ENCODE measurements at regions not wholly inside any gene's neighbourhood (a gene's known extent, or its start where the extent isn't known, plus 50 kb on each side); places are given as distances from the start of the nearest gene placed in this dataset.
A peak's percentile ranks its signal among the peaks of the same experiment; 100 is the strongest.
"Not testable (repeated sequence)": the region's sequence is repeated elsewhere in the genome, so short reads cannot be mapped to it uniquely, and the experiment has no call there.

DNA sequence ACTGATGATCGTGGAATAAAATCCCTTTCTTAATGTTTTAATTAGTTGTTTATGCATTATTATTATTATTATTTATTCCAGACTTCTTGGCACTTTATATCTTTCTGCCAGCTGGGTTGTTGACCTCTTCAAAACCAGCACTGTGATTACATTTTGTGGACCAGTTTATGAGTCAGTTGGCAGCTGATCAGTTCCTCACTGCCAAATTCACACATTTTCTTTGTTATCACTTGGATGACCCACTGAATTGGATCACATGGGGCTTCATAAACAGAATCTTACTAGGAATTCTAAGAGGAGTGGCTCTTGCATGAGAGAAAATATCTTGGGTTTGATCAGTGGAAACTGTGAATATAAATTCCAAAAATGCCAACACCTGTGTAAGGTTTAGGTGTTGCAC lies 321.8 kb upstream of the SPRED2 start:
- TF ChIP-seq, protein P1, sequence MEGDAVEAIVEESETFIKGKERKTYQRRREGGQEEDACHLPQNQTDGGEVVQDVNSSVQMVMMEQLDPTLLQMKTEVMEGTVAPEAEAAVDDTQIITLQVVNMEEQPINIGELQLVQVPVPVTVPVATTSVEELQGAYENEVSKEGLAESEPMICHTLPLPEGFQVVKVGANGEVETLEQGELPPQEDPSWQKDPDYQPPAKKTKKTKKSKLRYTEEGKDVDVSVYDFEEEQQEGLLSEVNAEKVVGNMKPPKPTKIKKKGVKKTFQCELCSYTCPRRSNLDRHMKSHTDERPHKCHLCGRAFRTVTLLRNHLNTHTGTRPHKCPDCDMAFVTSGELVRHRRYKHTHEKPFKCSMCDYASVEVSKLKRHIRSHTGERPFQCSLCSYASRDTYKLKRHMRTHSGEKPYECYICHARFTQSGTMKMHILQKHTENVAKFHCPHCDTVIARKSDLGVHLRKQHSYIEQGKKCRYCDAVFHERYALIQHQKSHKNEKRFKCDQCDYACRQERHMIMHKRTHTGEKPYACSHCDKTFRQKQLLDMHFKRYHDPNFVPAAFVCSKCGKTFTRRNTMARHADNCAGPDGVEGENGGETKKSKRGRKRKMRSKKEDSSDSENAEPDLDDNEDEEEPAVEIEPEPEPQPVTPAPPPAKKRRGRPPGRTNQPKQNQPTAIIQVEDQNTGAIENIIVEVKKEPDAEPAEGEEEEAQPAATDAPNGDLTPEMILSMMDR (IDR thresholded peaks at IDR 0.05; ENCODE audit: low read length, missing control alignments), result no peak
- no peak for DNase-seq (ENCODE audit: low read depth)
- no peak overlapping the region for H3K4me3 ChIP-seq (replicated peaks; ENCODE audit: low read depth, low read length)

DNA sequence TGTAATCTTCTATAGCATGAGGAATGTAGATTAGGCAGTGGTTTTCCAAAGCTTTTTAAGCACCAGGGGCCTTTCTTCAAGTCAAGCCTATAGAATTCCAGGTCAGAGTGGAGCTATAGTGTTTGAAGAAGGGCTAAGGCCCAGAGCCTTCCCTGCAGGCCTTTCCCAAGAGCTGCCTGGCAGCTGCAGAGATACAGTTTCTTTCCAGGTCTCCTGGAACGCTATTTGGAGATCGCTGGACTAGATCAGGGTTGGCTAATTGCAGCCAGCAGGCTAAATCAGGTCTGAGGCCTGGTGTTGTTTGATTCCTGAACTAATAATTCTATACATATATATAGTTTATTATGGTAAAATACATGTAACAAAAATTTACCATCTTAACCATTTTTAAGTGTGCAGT lies 319.0 kb upstream of the SPRED2 start:
- TF ChIP-seq, protein P1 (IDR thresholded peaks at IDR 0.05; ENCODE audit: low read length, missing control alignments), result no peak
- no peak overlapping the region for H3K4me3 ChIP-seq (replicated peaks; ENCODE audit: low read depth, low read length)
- no peak for DNase-seq (ENCODE audit: low read depth)

- no peak overlapping the region for H3K4me3 ChIP-seq (replicated peaks; ENCODE audit: low read depth, low read length)
- DNase-seq (ENCODE audit: low read depth), result peak; percentile 1
- TF ChIP-seq, protein P1 (IDR thresholded peaks at IDR 0.05; ENCODE audit: low read length, missing control alignments), result no peak
These were observed 317.1 kb upstream of the SPRED2 start for GRCh38 chr2:65749545-65749944.

DNA sequence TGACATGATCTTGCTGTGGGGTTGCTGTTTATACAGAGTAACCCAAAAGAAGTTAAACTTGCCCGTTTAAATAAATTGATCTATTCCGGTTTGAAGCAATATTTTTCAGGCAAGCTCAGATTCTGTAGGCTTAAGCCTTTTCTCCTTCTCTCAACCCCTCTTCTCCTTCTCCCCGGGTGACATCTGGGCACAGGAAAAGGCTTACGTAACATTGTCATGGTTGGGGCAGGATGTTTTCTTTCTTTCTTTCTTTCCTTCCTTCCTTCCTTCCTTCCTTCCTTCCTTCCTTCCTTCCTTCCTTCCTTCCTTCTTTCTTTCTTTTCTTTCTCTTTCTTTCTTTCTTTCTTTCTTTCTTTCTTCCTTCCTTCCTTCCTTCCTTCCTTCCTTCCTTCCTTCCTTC lies 315.5 kb upstream of the SPRED2 start:
- H3K4me3 ChIP-seq (replicated peaks; ENCODE audit: low read depth, low read length); DNase-seq (ENCODE audit: low read depth): not testable (repeated sequence)

DNA sequence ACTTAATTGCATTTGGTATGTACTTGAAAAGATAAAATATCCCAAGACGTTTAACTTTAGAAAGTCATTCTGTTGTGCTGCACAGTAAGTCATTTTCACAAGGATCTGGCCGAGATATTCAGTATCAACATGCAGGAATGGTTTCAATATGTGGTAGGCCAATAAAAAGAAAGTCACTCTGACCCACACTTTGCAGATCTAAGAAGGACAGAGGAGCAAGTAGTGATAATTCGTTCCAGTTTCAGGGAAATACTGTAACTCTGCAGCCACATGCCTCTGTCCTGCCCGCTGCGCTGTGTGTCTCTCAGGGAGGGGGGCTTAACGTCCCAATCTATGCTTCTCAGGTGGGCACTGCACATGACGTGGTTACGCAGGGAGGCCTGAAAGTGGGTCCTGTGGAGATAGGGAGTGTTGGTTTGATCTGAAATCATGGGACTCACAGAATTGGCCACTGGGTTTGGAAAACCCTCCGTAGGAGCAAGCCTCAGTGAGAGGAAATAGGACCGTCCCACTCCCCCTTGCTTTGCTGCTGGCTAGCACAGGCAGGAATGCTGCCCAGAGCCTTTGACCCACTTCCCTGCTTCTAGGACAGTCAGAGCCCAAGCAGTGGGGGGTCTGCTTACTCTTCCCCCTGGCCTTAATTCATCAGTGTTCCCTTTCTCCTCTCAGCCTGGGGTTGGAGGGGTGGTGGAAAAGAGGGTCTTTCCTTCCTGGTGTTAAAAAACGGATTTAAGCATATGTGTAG lies 314.7 kb upstream of the SPRED2 start:
- H3K4me3 ChIP-seq (replicated peaks; ENCODE audit: low read depth, low read length), result no peak overlapping the region
- TF ChIP-seq, protein P1 (IDR thresholded peaks at IDR 0.05; ENCODE audit: low read length, missing control alignments), result no peak
- no peak for DNase-seq (ENCODE audit: low read depth)

DNA sequence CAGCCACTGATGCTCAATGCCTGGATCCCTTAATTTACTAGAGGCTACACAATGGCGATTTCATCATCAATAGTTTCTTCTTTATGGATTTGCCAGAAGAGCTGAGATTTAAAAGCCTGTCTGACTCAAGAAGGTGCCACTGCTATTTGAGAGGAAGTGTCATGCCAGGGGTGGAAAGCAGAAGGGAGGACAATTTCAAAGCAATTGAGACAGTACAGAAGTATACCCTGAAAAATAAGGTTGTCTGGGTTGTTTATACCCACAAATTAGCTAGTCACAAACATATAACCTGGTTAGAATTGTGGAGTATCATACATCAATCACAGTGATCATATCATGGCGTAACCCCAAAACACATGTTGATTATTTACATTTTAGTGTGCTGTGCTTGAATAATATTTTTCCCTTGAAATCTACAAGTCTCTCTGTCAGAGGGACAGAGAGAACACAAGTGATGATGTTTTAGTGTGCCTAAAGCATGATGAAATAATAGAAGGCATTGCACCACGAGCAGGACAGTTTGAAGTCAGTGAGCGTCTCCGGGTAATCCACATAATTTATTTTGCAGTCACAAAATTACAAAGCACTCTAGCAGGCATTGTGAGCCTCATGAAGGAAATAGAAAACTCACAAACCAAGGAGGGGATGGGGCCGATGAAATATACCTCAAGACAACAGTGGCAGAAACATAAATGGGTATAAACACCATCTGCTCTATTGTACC lies 312.2 kb upstream of the SPRED2 start:
- TF ChIP-seq, protein P1 (IDR thresholded peaks at IDR 0.05; ENCODE audit: low read length, missing control alignments), result no peak

GRCh38 chr2:65742977-65743376 lies 310.6 kb upstream of the SPRED2 start:
- no peak for DNase-seq (ENCODE audit: low read depth)
- TF ChIP-seq, protein P1 (IDR thresholded peaks at IDR 0.05; ENCODE audit: low read length, missing control alignments), result no peak
- H3K4me3 ChIP-seq (replicated peaks; ENCODE audit: low read depth, low read length), result no peak overlapping the region

More for the DNA sequence above, 312.2 kb upstream of the SPRED2 start:
- H3K4me3 ChIP-seq (replicated peaks; ENCODE audit: low read depth, low read length), result no peak overlapping the region
- no peak for DNase-seq (ENCODE audit: low read depth)

Measured in fibroblast of pulmonary artery (primary cell).